Activated naive CD4-positive, alpha-beta T cell treated with anti-CD3 and anti-CD28 coated beads, Interleukin-2, amount 10 ng/mL, durations not matched to agents 7 days and 5 days (primary cell): ENCODE measurements at regions not wholly inside any gene's neighbourhood (a gene's known extent, or its start where the extent isn't known, plus 50 kb on each side); places are given as distances from the start of the nearest gene placed in this dataset.

Source experiments
- CTCF ChIA-PET: fragments of 350-600 bp; sonication (Branson Sonifier 250); formaldehyde crosslinking; loops from one replicate; lab custom pipeline; 2021; ENCODE audit warnings: antibody characterized with exemption; lab: Charles Lee
- DNase-seq: peaks from one replicate; pipeline ENCODE4 v3.0.0-alpha.2; 2020
- H3K27ac Mint-ChIP-seq: one replicate; pipeline ENCODE4 v1.8.0; 2021; ENCODE audit warnings: mild to moderate bottlenecking, moderate library complexity, mixed read lengths
- H3K27me3 Mint-ChIP-seq: one replicate; pipeline ENCODE4 v1.8.0; 2021; ENCODE audit warnings: mild to moderate bottlenecking, mixed read lengths
- H3K36me3 Mint-ChIP-seq: one replicate; pipeline ENCODE4 v1.8.0; 2021; ENCODE audit warnings: mixed read lengths
- H3K4me1 Mint-ChIP-seq: one replicate; pipeline ENCODE4 v1.8.0; 2021; ENCODE audit warnings: mixed read lengths
- H3K4me3 Mint-ChIP-seq: one replicate; pipeline ENCODE4 v1.8.0; 2021; ENCODE audit warnings: mild to moderate bottlenecking, moderate library complexity, mixed read lengths
- H3K9me3 Mint-ChIP-seq: one replicate; pipeline ENCODE4 v1.8.0; 2021; ENCODE audit warnings: mixed read lengths

DNA sequence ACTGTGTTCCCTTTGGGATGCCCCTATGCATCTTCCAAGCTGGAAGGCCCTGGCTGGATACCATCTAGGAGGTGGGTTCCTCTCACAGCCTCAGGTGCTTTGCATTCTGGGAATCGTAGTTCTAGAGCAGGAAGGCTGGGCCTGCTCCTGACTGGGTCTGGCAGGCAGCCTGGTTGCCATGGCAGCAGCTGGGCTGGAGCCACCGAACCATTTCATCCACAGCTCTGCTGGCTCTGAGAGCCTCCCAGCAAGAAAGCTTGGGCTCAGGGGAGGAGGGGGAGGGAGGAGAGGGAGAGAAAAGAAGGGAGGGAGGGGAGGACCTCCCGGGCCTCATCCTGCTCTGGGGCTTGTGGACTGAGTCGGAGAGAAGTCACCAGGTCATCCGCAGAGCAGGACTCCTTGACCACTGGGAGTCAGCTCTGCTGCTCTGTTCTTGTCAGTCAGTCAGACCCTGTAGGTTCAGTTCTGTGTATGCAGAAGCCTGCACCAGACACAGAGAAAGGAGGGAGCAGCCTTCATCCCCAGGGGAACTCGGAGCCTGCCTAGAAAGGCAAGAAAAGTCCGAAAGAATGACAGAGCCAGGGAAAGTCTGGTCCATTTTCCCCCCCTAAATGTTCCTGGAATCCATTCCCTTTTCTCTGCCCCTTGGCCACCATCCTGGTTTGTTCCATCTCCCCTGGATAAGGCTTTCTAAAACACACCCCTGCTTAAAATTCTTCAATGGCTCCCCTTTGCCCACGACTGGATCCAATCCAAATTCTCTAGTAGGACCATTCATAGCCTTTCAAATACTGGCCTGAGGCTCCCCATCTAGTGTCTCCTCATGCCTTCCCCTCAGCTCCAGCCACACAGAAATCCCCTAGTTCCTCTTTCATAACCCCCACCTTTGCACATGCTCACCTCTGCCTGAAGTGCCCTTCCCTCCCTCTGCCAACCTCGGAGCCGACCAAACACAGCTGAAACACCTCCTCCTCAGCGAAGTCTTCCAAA, 65.4 kb upstream of the ARAP3 start:
- no peak overlapping the region for H3K4me3 Mint-ChIP-seq
- DNase-seq: no peak
- no peaks in the 10 kb centered on the region for H3K9me3 Mint-ChIP-seq
- no peaks in the 10 kb centered on the region for H3K4me1 Mint-ChIP-seq
- no peaks in the 10 kb centered on the region for H3K36me3 Mint-ChIP-seq
- no peak overlapping the region for H3K27ac Mint-ChIP-seq
- CTCF ChIA-PET: no interaction called here
- peaks cover 61% of the 10 kb centered on the region for H3K27me3 Mint-ChIP-seq

DNA sequence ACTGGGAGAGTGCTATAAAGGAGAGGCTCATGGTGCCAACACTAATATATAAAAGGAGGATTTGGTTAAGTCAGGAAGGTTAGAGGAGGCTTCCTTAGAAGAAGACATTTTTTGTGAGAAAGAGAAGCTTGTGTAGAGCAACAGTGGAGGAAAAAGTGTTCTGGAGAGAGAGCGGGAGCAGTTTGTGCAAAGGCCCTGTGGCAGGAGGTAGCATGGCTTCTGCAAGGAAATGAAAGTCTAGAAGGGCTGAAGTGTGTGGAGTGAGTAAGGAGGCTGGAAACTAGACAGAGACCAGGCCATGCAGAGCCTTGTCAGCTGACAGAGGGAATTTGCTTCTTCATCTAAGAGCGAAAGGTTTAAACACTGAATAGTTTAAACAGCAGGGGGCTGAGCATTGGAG, 64.4 kb upstream of the ARAP3 start:
- H3K27ac Mint-ChIP-seq: no peak overlapping the region
- no peak overlapping the region for H3K4me3 Mint-ChIP-seq
- H3K4me1 Mint-ChIP-seq: no peaks in the 10 kb centered on the region
- no peak for DNase-seq
- H3K27me3 Mint-ChIP-seq: peaks cover 63% of the 10 kb centered on the region
- H3K36me3 Mint-ChIP-seq: no peaks in the 10 kb centered on the region
- CTCF ChIA-PET: interaction anchor here (0.6 kb wide), 1 partner anchor 15 kb away, joined by 3 read pairs; no protein-coding TSS in a partner anchor
- no peaks in the 10 kb centered on the region for H3K9me3 Mint-ChIP-seq

DNA sequence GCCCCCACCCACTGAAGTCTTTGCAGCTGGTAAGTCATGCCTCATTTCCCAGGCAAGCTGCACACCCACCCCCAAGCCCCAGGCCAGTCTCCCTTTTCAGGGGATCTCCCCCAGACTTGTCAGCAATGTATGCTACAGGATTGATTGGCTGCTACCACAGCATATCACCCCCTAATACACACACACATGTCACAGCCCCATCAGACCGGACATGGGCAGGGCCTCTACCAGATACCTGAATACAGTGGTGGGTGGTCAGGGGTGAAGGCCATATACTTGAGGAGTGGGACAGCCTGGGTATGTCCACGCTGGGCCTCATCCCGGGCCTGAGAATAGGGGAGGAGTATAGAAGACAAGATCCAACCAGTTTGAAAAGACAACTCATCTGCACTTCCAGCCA, 63.4 kb upstream of the ARAP3 start:
- H3K4me1 Mint-ChIP-seq: no peaks in the 10 kb centered on the region
- no peak for DNase-seq
- CTCF ChIA-PET: no interaction called here
- no peaks in the 10 kb centered on the region for H3K9me3 Mint-ChIP-seq
- no peak overlapping the region for H3K27ac Mint-ChIP-seq
- H3K4me3 Mint-ChIP-seq: no peak overlapping the region
- peaks cover 59% of the 10 kb centered on the region for H3K27me3 Mint-ChIP-seq
- no peaks in the 10 kb centered on the region for H3K36me3 Mint-ChIP-seq

GRCh38 chr5:141743866-141744272, 61.8 kb upstream of the ARAP3 start:
- Mint-ChIP-seq H3K27ac (no peak overlapping the region), H3K9me3 (no peaks in the 10 kb centered on the region), H3K36me3 (no peaks in the 10 kb centered on the region), H3K4me3 (no peak overlapping the region), H3K4me1 (no peaks in the 10 kb centered on the region), H3K27me3 (peaks cover 44% of the 10 kb centered on the region)
- DNase-seq: no peak
- CTCF ChIA-PET: no interaction called here

- Mint-ChIP-seq H3K27ac (no peak overlapping the region), H3K4me3 (no peak overlapping the region), H3K9me3 (no peaks in the 10 kb centered on the region), H3K36me3 (no peaks in the 10 kb centered on the region), H3K27me3 (peaks cover 40% of the 10 kb centered on the region), H3K4me1 (no peaks in the 10 kb centered on the region)
- CTCF ChIA-PET: no interaction called here
- DNase-seq: peak; percentile 55
These were observed 61.1 kb upstream of the ARAP3 start for GRCh38 chr5:141742866-141743851.

DNA sequence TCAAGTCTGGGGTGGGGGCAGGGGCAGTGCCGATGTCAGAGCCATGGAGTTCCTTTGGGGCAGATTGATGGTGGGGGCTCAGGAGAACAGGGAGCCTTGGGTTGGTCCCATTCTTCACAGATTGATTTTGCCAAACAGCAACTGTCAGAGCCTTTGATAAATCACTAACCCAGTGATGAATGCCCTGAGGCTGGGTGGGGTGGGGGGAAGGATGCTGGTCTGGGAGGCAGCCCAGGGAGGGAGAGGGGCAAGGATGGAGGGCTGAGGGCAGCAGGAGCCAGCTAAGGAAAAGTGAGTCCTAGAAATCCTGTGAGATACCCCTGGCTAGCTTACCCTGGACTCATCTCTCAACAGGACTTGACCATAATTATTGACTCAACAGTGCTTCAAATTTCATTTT, 60.1 kb upstream of the ARAP3 start:
- Mint-ChIP-seq H3K36me3 (no peaks in the 10 kb centered on the region), H3K27ac (no peak overlapping the region), H3K9me3 (no peaks in the 10 kb centered on the region), H3K4me1 (no peaks in the 10 kb centered on the region), H3K27me3 (peaks cover 36% of the 10 kb centered on the region), H3K4me3 (no peak overlapping the region)
- CTCF ChIA-PET: no interaction called here
- no peak for DNase-seq

GRCh38 chr5:141740885-141741284, 58.9 kb upstream of the ARAP3 start:
- H3K4me3 Mint-ChIP-seq: no peak overlapping the region
- H3K36me3 Mint-ChIP-seq: no peaks in the 10 kb centered on the region
- no peak for DNase-seq
- peaks cover 41% of the 10 kb centered on the region for H3K27me3 Mint-ChIP-seq
- no peak overlapping the region for H3K27ac Mint-ChIP-seq
- CTCF ChIA-PET: no interaction called here
- no peaks in the 10 kb centered on the region for H3K9me3 Mint-ChIP-seq
- no peaks in the 10 kb centered on the region for H3K4me1 Mint-ChIP-seq

DNA sequence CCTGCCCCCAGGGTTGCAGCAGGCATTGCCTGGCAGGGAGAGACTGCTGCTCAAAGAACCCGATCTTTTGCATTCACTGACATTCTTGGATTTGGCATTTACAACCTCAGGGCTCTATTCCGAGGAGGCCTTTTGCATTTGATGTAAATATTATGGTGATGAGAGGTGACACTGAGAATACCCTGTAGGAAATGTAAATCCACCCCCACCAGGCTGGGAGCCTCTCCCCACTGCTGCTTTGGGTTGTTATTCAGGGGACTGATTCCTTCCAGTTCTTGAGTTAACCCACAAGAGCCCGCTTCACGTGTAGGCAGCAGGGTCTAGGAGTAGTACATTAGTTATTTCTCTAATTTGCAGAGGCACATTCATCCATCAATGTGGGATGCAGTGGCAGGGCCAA, 55.5 kb upstream of the ARAP3 start:
- no peaks in the 10 kb centered on the region for H3K4me1 Mint-ChIP-seq
- no peaks in the 10 kb centered on the region for H3K36me3 Mint-ChIP-seq
- no peaks in the 10 kb centered on the region for H3K9me3 Mint-ChIP-seq
- no peak overlapping the region for H3K27ac Mint-ChIP-seq
- DNase-seq: no peak
- H3K27me3 Mint-ChIP-seq: peaks cover 33% of the 10 kb centered on the region
- CTCF ChIA-PET: interaction anchor here (1.0 kb wide), 2 partner anchors 15 to 73 kb away, joined by 3 to 4 read pairs; no protein-coding TSS in a partner anchor
- no peak overlapping the region for H3K4me3 Mint-ChIP-seq

GRCh38 chr5:141735823-141736222, 53.8 kb upstream of the ARAP3 start:
- no peaks in the 10 kb centered on the region for H3K9me3 Mint-ChIP-seq
- H3K4me3 Mint-ChIP-seq: no peak overlapping the region
- CTCF ChIA-PET: no interaction called here

GRCh38 chr5:141734501-141735229, 52.6 kb upstream of the ARAP3 start:
- DNase-seq: peak; percentile 70
- Mint-ChIP-seq H3K36me3 (no peaks in the 10 kb centered on the region), H3K27me3 (peaks cover 44% of the 10 kb centered on the region), H3K4me3 (no peak overlapping the region), H3K4me1 (no peaks in the 10 kb centered on the region), H3K27ac (no peak overlapping the region), H3K9me3 (no peaks in the 10 kb centered on the region)
- CTCF ChIA-PET: no interaction called here

More at GRCh38 chr5:141735823-141736222, 53.8 kb upstream of the ARAP3 start:
- Mint-ChIP-seq H3K27me3 (peaks cover 36% of the 10 kb centered on the region), H3K36me3 (no peaks in the 10 kb centered on the region), H3K27ac (no peak overlapping the region), H3K4me1 (no peaks in the 10 kb centered on the region)
- DNase-seq: no peak

- CTCF ChIA-PET: interaction anchor here (1.4 kb wide), 1 partner anchor 31 kb away, joined by 3 read pairs; no protein-coding TSS in a partner anchor
- H3K4me3 Mint-ChIP-seq: no peak overlapping the region
- H3K4me1 Mint-ChIP-seq: no peaks in the 10 kb centered on the region
- no peaks in the 10 kb centered on the region for H3K36me3 Mint-ChIP-seq
- DNase-seq: no peak
- H3K9me3 Mint-ChIP-seq: no peaks in the 10 kb centered on the region
- H3K27me3 Mint-ChIP-seq: peaks cover 44% of the 10 kb centered on the region
- no peak overlapping the region for H3K27ac Mint-ChIP-seq
These were observed 51.2 kb upstream of the ARAP3 start for GRCh38 chr5:141733198-141733597.

DNA sequence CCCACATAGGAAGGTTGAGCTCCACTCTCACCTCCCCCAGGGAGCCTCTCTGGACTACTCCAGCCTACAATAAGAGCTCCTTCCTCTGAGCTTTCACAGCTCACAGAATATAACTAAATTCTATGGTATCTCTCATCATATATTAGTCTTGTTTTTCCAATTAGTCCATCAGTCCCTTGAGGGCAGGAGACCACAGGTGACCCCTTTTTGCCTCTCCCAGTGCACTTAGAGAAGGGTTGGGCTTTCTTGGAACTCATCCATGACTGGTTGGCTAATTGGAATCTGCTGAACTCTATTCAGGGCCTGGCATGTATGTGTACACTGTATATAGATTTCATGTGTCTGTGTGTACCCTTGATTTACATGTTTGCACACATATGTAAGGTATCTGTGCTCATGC, 50.4 kb upstream of the ARAP3 start:
- Mint-ChIP-seq H3K4me3 (no peak overlapping the region), H3K27ac (no peak overlapping the region), H3K9me3 (no peaks in the 10 kb centered on the region), H3K4me1 (no peaks in the 10 kb centered on the region), H3K36me3 (no peaks in the 10 kb centered on the region), H3K27me3 (peaks cover 42% of the 10 kb centered on the region)
- DNase-seq: no peak
- CTCF ChIA-PET: interaction anchor here (1.4 kb wide), 1 partner anchor 30 kb away, joined by 3 read pairs; no protein-coding TSS in a partner anchor
